ENCODE measurements at regions not wholly inside any gene's neighbourhood (a gene's known extent, or its start where the extent isn't known, plus 50 kb on each side); places are given as distances from the start of the nearest gene placed in this dataset.

DNA sequence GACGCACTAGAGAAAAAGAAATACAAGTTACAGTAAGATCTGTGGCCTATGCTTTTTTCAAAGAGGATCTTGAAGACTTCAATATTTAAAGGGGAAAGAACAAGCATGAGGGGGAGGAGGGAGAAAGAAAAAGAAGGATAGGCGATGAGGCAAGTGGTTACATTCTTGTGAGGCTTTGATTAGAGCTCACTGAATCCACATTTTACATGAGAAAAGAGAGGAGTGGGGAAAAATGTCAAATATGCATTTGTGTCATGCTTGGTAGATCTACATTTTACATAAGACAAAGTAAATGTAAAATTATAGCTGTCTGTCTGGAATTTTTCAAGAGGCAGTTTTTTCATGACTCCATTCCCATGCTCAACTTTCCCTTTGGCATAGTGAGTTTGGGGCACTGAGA lies 965.9 kb downstream of the FSTL5 start:
- no peaks in the 10 kb centered on the region for H3K36me3 ChIP-seq (replicated peaks; ENCODE audit: insufficient read depth, low read depth)
- no peak for DNase-seq (ENCODE audit: low spot score)
- no peaks in the 10 kb centered on the region for H3K27me3 ChIP-seq
- H3K27ac ChIP-seq, result no peak overlapping the region
- no peak overlapping the region for H2AFZ ChIP-seq
- H3K9me2 ChIP-seq (replicated peaks; ENCODE audit: insufficient read depth), result no peaks in the 10 kb centered on the region
- no peak overlapping the region for H3K4me2 ChIP-seq
- no peaks in the 10 kb centered on the region for H3K4me1 ChIP-seq (ENCODE audit: insufficient read depth)
- TF ChIP-seq EZH2phosphoT487 (IDR thresholded peaks at IDR 0.05; ENCODE audit: low read depth, severe bottlenecking, unreplicated experiment), result no peak
- no peak for TF ChIP-seq EZH2 (IDR thresholded peaks at IDR 0.05; ENCODE audit: borderline replicate concordance)
- TF ChIP-seq, protein P1, sequence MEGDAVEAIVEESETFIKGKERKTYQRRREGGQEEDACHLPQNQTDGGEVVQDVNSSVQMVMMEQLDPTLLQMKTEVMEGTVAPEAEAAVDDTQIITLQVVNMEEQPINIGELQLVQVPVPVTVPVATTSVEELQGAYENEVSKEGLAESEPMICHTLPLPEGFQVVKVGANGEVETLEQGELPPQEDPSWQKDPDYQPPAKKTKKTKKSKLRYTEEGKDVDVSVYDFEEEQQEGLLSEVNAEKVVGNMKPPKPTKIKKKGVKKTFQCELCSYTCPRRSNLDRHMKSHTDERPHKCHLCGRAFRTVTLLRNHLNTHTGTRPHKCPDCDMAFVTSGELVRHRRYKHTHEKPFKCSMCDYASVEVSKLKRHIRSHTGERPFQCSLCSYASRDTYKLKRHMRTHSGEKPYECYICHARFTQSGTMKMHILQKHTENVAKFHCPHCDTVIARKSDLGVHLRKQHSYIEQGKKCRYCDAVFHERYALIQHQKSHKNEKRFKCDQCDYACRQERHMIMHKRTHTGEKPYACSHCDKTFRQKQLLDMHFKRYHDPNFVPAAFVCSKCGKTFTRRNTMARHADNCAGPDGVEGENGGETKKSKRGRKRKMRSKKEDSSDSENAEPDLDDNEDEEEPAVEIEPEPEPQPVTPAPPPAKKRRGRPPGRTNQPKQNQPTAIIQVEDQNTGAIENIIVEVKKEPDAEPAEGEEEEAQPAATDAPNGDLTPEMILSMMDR (IDR thresholded peaks at IDR 0.05; ENCODE audit: poor library complexity), result no peak
- no peaks in the 10 kb centered on the region for H3K9me3 ChIP-seq (ENCODE audit: low read depth)
- no peaks in the 10 kb centered on the region for H3K79me2 ChIP-seq
- no peaks in the 10 kb centered on the region for H4K20me1 ChIP-seq (ENCODE audit: insufficient read depth, poor library complexity, severe bottlenecking)
- H3K4me3 ChIP-seq, result no peak overlapping the region
- WGBS (ENCODE audit: low lambda C conversion rate, missing lambda C conversion rate), result 76% methylated on average over 2 of the region's 2 CpGs

DNA sequence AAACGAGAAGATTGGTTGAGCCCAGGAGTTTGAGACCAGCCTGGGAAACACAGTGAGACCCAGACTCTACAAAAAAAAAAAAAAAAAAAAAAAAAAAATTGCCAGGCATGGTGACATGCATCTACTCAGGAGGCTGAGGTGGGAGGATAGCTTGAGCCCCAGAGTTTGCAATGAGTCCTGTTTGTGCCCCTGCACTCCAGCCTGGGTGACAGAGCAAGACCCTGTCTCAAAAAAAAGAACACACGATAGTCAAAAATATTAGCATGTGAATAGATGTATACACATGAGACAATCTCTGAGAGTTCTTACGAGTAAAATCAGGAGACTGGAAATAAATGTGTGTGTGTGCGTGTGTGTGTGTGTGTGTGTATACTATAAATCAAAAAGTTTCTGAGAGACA lies 966.3 kb downstream of the FSTL5 start:
- 82% methylated on average over 4 of the region's 4 CpGs for WGBS (ENCODE audit: low lambda C conversion rate, missing lambda C conversion rate)
- no peaks in the 10 kb centered on the region for H3K9me2 ChIP-seq (replicated peaks; ENCODE audit: insufficient read depth)
- no peaks in the 10 kb centered on the region for H3K4me1 ChIP-seq (ENCODE audit: insufficient read depth)
- H3K36me3 ChIP-seq (replicated peaks; ENCODE audit: insufficient read depth, low read depth), result no peaks in the 10 kb centered on the region
- no peak for DNase-seq (ENCODE audit: low spot score)
- H2AFZ ChIP-seq, result no peak overlapping the region
- no peaks in the 10 kb centered on the region for H3K79me2 ChIP-seq
- no peak overlapping the region for H3K4me3 ChIP-seq
- no peak for TF ChIP-seq EZH2phosphoT487 (IDR thresholded peaks at IDR 0.05; ENCODE audit: low read depth, severe bottlenecking, unreplicated experiment)
- no peak for TF ChIP-seq EZH2 (IDR thresholded peaks at IDR 0.05; ENCODE audit: borderline replicate concordance)
- TF ChIP-seq, protein P1 (IDR thresholded peaks at IDR 0.05; ENCODE audit: poor library complexity), result no peak
- no peaks in the 10 kb centered on the region for H3K27me3 ChIP-seq
- H3K4me2 ChIP-seq, result no peak overlapping the region
- no peaks in the 10 kb centered on the region for H4K20me1 ChIP-seq (ENCODE audit: insufficient read depth, poor library complexity, severe bottlenecking)
- H3K9me3 ChIP-seq (ENCODE audit: low read depth), result no peaks in the 10 kb centered on the region
- H3K27ac ChIP-seq, result no peak overlapping the region

DNA sequence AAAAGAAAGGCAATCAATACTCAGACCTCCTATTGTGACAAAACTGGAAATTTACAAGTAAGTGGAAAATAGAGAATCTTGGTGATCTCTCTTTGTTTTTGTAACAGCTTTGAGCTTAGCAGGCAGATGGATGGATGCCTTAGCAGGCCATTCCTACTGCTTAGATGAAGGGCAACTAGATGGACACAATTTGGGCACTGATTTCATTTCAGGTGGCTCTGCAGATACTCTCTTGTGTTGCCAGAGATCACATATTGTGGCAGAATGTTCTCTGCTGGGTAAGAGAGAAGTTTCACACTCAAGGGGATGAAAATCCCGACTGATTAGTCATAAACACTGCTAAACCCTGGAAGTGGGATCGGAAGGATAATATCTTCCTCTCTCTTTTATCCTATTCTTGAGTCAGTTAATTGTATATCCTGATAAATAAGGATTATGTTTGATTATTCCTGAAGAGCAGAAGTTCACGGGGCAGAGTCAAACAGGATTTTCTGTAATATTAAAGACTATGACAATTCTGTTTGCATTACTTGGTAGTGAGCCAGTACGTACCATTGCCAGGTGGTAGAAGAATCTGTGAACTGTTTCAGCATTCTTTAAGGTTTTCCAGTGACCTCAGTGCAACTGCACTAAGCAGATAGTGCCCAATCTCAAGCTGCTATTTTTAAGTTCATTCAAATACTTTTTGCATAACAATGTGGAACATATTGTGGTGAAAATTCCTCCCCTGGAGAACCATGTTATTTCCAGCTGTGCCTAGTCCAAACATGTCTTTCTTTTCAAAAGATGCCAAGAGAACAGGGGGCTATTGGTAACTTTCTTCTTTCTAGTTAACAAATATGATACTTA lies 974.3 kb downstream of the FSTL5 start:
- Histone ChIP-seq H3K4me2 (no peak overlapping the region), H3K79me2 (no peaks in the 10 kb centered on the region), H2AFZ (no peak overlapping the region), H4K20me1 (ENCODE audit: insufficient read depth, poor library complexity, severe bottlenecking) (no peaks in the 10 kb centered on the region), H3K4me3 (no peak overlapping the region), H3K27me3 (no peaks in the 10 kb centered on the region), H3K9me2 (replicated peaks; ENCODE audit: insufficient read depth) (no peaks in the 10 kb centered on the region), H3K9me3 (ENCODE audit: low read depth) (no peaks in the 10 kb centered on the region), H3K36me3 (replicated peaks; ENCODE audit: insufficient read depth, low read depth) (no peaks in the 10 kb centered on the region), H3K27ac (no peak overlapping the region), H3K4me1 (ENCODE audit: insufficient read depth) (no peaks in the 10 kb centered on the region)
- 83% methylated on average over 4 of the region's 4 CpGs for WGBS (ENCODE audit: low lambda C conversion rate, missing lambda C conversion rate)
- TF ChIP-seq EZH2 (IDR thresholded peaks at IDR 0.05; ENCODE audit: borderline replicate concordance) (no peak), EZH2phosphoT487 (IDR thresholded peaks at IDR 0.05; ENCODE audit: low read depth, severe bottlenecking, unreplicated experiment) (no peak)
- TF ChIP-seq, protein P1 (IDR thresholded peaks at IDR 0.05; ENCODE audit: poor library complexity), result no peak
- DNase-seq (ENCODE audit: low spot score), result no peak
